C1 segment of cervical spinal cord (tissue), 14 donors: ENCODE measurements at regions not wholly inside any gene's neighbourhood (a gene's known extent, or its start where the extent isn't known, plus 50 kb on each side); places are given as distances from the start of the nearest gene placed in this dataset.
A peak's percentile ranks its signal among the peaks of the same experiment; 100 is the strongest.

ENCODE experiments used
- DNase-seq, 14 donors: peaks; one replicate each; lab custom pipeline; 2025; lab: John Stamatoyannopoulos, UW

GRCh38 chr10:79883986-79884385 is 57.4 kb downstream of the NUTM2E start:
- DNase-seq, result peak in 1 of 14 donors; percentile 28

- no peak for DNase-seq
These were observed 59.8 kb downstream of the NUTM2E start for GRCh38 chr10:79886345-79886744.
